Activated T-helper 17 cell treated with anti-CD3 and anti-CD28 coated beads, Interleukin-2, amount 50 U/mL, for 72 hours (primary cell): ENCODE measurements at regions not wholly inside any gene's neighbourhood (a gene's known extent, or its start where the extent isn't known, plus 50 kb on each side); places are given as distances from the start of the nearest gene placed in this dataset.
A peak's percentile ranks its signal among the peaks of the same experiment; 100 is the strongest.
"Not testable (repeated sequence)": the region's sequence is repeated elsewhere in the genome, so short reads cannot be mapped to it uniquely, and the experiment has no call there.

Experiments
- ATAC-seq: fragments of 150-1000 bp; cut with Tn5 transposase; replicated peaks from 2 replicates; pipeline ENCODE4 v1.10.0; 2021; ENCODE audit warnings: mild to moderate bottlenecking, moderate library complexity
- H3K27ac Mint-ChIP-seq: one replicate; pipeline ENCODE4 v1.8.0; 2022; ENCODE audit warnings: mixed read lengths
- H3K27me3 Mint-ChIP-seq: one replicate; pipeline ENCODE4 v1.8.0; 2022; ENCODE audit warnings: mixed read lengths
- H3K36me3 Mint-ChIP-seq: one replicate; pipeline ENCODE4 v1.8.0; 2022; ENCODE audit warnings: low read depth, mild to moderate bottlenecking, mixed read lengths
- H3K4me1 Mint-ChIP-seq: one replicate; pipeline ENCODE4 v1.8.0; 2022; ENCODE audit warnings: mixed read lengths
- H3K4me3 Mint-ChIP-seq: one replicate; pipeline ENCODE4 v1.8.0; 2022; ENCODE audit warnings: mild to moderate bottlenecking, mixed read lengths
- H3K9me3 Mint-ChIP-seq: one replicate; pipeline ENCODE4 v1.8.0; 2022; ENCODE audit warnings: mixed read lengths

- no peak overlapping the region for H3K4me3 Mint-ChIP-seq
- H3K27ac Mint-ChIP-seq: no peak overlapping the region
- no peak for ATAC-seq
- no peaks in the 10 kb centered on the region for H3K9me3 Mint-ChIP-seq
- H3K4me1 Mint-ChIP-seq: no peaks in the 10 kb centered on the region
- no peaks in the 10 kb centered on the region for H3K36me3 Mint-ChIP-seq
- peaks cover 12% of the 10 kb centered on the region for H3K27me3 Mint-ChIP-seq
Observed at GRCh38 chr1:178572604-178573003, 59.7 kb downstream of the TEX35 start.

DNA sequence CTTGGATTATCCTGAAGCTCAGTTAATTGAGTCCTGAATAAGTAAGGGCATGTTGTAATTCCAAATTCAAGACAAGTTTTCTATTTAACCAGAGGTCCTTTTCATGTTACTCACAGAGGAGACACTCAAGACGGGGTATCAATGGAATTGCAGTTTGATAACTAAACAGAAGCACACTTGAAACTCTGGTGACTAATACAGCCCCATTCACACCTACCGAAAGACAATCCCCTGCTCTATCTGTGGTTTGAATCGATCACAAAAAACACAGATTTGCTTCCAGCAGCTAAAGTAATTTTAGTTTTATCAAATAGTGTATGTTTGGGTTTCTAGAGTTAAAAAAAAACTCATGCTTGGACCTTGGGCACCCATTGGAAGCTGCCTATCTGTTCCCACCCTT lies 60.4 kb downstream of the TEX35 start:
- no peaks in the 10 kb centered on the region for H3K4me1 Mint-ChIP-seq
- peak; percentile 56 for ATAC-seq
- no peak overlapping the region for H3K27ac Mint-ChIP-seq

GRCh38 chr1:178574345-178574744 lies 61.4 kb downstream of the TEX35 start:
- Mint-ChIP-seq H3K4me3 (no peak overlapping the region), H3K4me1 (no peaks in the 10 kb centered on the region), H3K27ac (no peak overlapping the region), H3K27me3 (peaks cover 12% of the 10 kb centered on the region), H3K9me3 (no peaks in the 10 kb centered on the region), H3K36me3 (no peaks in the 10 kb centered on the region)
- no peak for ATAC-seq

More for the DNA sequence above, 60.4 kb downstream of the TEX35 start:
- H3K9me3 Mint-ChIP-seq: no peaks in the 10 kb centered on the region
- peaks cover 12% of the 10 kb centered on the region for H3K27me3 Mint-ChIP-seq
- H3K4me3 Mint-ChIP-seq: no peak overlapping the region
- H3K36me3 Mint-ChIP-seq: no peaks in the 10 kb centered on the region

GRCh38 chr1:178575611-178576361 lies 62.9 kb downstream of the TEX35 start:
- H3K4me3 Mint-ChIP-seq: no peak overlapping the region
- H3K4me1 Mint-ChIP-seq: no peaks in the 10 kb centered on the region
- H3K27ac Mint-ChIP-seq: no peak overlapping the region
- H3K36me3 Mint-ChIP-seq: no peaks in the 10 kb centered on the region
- no peaks in the 10 kb centered on the region for H3K9me3 Mint-ChIP-seq
- no peak for ATAC-seq
- H3K27me3 Mint-ChIP-seq: peaks cover 12% of the 10 kb centered on the region

GRCh38 chr1:178576841-178577240 lies 63.9 kb downstream of the TEX35 start:
- peaks cover 10% of the 10 kb centered on the region for H3K27me3 Mint-ChIP-seq
- no peaks in the 10 kb centered on the region for H3K4me1 Mint-ChIP-seq
- no peak overlapping the region for H3K4me3 Mint-ChIP-seq
- no peaks in the 10 kb centered on the region for H3K36me3 Mint-ChIP-seq
- no peaks in the 10 kb centered on the region for H3K9me3 Mint-ChIP-seq
- H3K27ac Mint-ChIP-seq: no peak overlapping the region
- ATAC-seq: no peak

- H3K36me3 Mint-ChIP-seq: no peaks in the 10 kb centered on the region
- no peak overlapping the region for H3K27ac Mint-ChIP-seq
- no peaks in the 10 kb centered on the region for H3K4me1 Mint-ChIP-seq
- ATAC-seq: no peak
- H3K9me3 Mint-ChIP-seq: no peaks in the 10 kb centered on the region
- no peak overlapping the region for H3K4me3 Mint-ChIP-seq
- H3K27me3 Mint-ChIP-seq: peaks cover 15% of the 10 kb centered on the region
Observed at GRCh38 chr1:178577882-178578281, 65.0 kb downstream of the TEX35 start.

DNA sequence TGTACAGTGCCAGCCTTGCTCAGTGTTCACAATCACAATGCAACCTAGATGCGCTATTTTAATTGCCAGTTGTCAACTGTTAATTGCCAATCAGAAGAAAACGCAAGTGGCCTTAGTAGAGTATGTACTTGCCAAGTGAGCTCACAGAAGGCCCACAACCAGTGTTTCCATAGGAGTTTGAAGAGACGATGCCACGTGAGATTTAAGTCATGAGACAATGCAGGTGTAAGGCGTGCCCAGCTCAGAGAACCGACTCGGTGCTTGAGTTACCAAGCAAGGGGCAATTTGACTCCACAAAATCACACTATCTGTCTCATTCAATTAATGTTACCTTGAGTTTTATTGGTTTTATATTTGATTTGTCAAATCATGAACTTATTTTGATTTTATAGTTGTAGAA lies 65.6 kb downstream of the TEX35 start:
- H3K36me3 Mint-ChIP-seq: no peaks in the 10 kb centered on the region
- H3K27me3 Mint-ChIP-seq: peaks cover 15% of the 10 kb centered on the region
- no peaks in the 10 kb centered on the region for H3K9me3 Mint-ChIP-seq
- H3K4me3 Mint-ChIP-seq: no peak overlapping the region
- ATAC-seq: no peak
- no peak overlapping the region for H3K27ac Mint-ChIP-seq
- H3K4me1 Mint-ChIP-seq: no peaks in the 10 kb centered on the region

DNA sequence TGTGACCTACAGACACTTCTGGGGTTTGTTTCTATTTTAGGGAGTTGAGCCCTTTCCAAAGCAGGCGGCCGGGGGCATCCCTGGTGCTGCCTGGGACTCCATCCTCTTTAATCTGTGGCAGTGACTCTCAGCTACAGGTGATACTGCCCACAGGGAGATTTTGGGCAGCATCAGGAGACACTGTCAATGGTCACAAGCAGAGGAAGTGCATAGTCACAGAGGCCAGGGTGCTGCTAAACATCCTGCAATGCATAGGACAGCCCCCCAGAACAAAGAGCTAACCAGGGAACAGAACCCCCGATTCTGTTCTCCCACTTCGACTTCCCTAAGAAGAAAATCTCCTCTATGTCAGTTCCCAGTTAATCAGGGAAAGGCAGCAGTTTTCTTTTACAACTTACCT lies 66.2 kb downstream of the TEX35 start:
- Mint-ChIP-seq H3K4me3 (no peak overlapping the region), H3K27ac (no peak overlapping the region), H3K9me3 (no peaks in the 10 kb centered on the region), H3K4me1 (no peaks in the 10 kb centered on the region), H3K27me3 (peaks cover 14% of the 10 kb centered on the region), H3K36me3 (no peaks in the 10 kb centered on the region)
- no peak for ATAC-seq

GRCh38 chr1:178579562-178579961 lies 66.7 kb downstream of the TEX35 start:
- no peak for ATAC-seq
- no peak overlapping the region for H3K4me3 Mint-ChIP-seq
- H3K27me3 Mint-ChIP-seq: peaks cover 12% of the 10 kb centered on the region
- H3K27ac Mint-ChIP-seq: no peak overlapping the region
- no peaks in the 10 kb centered on the region for H3K9me3 Mint-ChIP-seq
- H3K4me1 Mint-ChIP-seq: no peaks in the 10 kb centered on the region
- H3K36me3 Mint-ChIP-seq: no peaks in the 10 kb centered on the region

- peaks cover 12% of the 10 kb centered on the region for H3K27me3 Mint-ChIP-seq
- H3K27ac Mint-ChIP-seq: no peak overlapping the region
- H3K36me3 Mint-ChIP-seq: no peaks in the 10 kb centered on the region
- no peaks in the 10 kb centered on the region for H3K4me1 Mint-ChIP-seq
- no peak for ATAC-seq
- H3K9me3 Mint-ChIP-seq: no peaks in the 10 kb centered on the region
- no peak overlapping the region for H3K4me3 Mint-ChIP-seq
Observed at GRCh38 chr1:178580096-178580495, 67.2 kb downstream of the TEX35 start.

DNA sequence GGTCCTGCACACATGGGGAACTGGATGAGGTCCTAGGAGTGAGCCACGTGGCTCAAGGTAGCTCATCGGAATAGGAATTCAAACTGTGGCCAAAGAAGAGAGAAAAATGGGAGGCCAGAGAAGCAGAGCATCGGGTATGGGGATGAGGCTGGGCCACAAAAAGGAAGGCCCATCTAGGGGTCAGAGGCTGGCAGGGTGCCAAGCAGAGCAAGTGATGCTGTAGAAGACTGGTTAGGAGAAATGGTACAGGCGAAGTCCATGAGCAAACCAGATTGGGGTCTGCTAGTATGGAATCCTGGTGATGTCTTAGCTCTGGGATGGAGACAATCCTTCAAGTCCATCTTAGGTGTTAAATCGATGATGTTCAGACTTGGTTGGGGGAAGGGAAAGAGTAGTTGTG lies 68.0 kb downstream of the TEX35 start:
- H3K36me3 Mint-ChIP-seq: no peaks in the 10 kb centered on the region
- no peaks in the 10 kb centered on the region for H3K4me1 Mint-ChIP-seq
- no peaks in the 10 kb centered on the region for H3K9me3 Mint-ChIP-seq
- H3K27ac Mint-ChIP-seq: no peak overlapping the region
- ATAC-seq: no peak
- H3K4me3 Mint-ChIP-seq: no peak overlapping the region
- peaks cover 7% of the 10 kb centered on the region for H3K27me3 Mint-ChIP-seq

DNA sequence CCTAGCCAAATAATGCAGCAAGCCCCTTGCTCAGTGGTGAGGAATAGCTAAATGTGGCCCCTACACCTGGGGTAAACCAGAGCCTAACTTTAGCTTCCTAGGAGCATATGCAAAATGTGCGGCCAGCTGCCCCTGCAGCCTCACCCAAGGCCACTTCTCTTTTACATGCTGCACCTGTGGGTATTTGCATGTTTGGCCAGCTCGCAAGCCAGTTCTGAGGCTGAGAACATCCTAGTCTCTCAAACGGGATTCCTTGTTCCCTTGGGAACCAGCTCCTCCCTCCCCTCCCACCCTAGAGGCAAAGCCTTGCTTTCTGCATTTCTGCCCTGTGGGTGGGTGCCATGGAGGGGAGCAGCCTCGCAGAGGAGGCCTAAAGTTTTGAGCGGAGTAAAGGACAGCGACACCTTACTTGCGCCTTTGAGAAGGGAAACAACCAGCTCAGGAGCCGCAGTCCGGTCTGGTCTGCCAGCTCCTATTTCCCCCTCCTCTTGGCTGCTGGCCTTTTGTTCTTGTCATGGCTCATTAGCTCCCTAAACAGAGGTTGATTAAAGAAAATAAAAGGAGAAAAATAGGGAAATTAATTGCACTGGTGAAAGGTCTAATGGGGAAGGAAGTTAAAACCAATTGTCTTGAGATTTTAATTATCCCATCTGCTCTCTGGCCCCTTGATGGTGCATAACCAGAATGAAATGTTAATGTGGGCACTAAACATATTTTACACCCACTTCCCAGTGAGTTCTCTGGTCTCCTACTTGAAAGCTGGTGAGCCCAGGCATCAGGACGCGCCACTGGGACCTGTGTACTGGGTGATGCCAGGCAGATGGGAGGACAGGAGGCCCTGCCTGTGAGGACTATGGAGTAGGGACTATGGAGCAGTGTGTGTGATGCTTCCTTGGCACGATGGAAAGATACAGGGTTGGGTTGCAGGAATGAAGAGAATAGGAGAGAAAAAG lies 68.7 kb downstream of the TEX35 start:
- Mint-ChIP-seq H3K36me3 (no peaks in the 10 kb centered on the region), H3K27me3 (peaks cover 6% of the 10 kb centered on the region), H3K9me3 (no peaks in the 10 kb centered on the region), H3K4me3 (no peak overlapping the region), H3K4me1 (no peaks in the 10 kb centered on the region), H3K27ac (no peak overlapping the region)
- ATAC-seq: no peak

DNA sequence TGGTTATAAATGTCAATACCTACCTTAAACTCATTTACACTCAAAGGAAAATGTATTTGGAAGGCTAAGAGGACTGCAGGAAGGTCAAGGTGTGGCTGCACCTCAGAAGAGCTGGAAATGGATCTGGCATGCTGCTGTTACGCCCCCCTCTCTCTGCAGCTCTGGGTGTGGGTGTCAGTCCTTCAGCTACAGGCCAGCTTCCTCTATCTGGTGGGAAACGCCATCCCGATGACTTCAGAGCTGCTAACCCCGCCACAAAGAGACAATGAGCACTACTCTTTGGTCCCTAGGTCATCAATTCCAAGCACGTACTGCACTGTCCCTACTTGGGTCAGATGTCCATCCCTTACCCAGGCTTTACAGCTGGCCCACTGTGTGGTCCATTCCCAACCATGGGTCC lies 74.2 kb downstream of the TEX35 start:
- H3K9me3 Mint-ChIP-seq: no peaks in the 10 kb centered on the region
- no peaks in the 10 kb centered on the region for H3K4me1 Mint-ChIP-seq
- ATAC-seq: no peak
- no peaks in the 10 kb centered on the region for H3K36me3 Mint-ChIP-seq
- H3K27me3 Mint-ChIP-seq: peaks cover 15% of the 10 kb centered on the region
- no peak overlapping the region for H3K27ac Mint-ChIP-seq
- H3K4me3 Mint-ChIP-seq: no peak overlapping the region

DNA sequence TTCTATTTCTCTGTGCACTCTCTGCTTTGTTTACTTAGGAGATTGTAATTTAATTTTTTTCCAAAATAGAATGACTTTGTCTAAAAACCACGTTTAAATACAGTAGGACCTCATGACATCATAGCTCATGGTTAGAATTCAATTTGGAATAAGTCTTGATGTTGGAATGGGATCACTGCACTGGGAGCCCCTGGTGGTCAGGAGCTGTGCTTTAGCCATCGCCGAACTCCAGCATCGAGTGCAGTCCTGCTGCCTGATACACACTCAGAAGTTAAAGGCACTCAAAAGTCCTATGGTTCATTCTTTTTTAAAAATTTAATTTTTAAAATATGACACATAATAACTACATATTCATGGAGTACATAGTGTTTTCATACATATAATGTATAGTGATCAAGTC lies 75.1 kb downstream of the TEX35 start:
- no peaks in the 10 kb centered on the region for H3K9me3 Mint-ChIP-seq
- no peak overlapping the region for H3K4me3 Mint-ChIP-seq
- no peak overlapping the region for H3K27ac Mint-ChIP-seq

DNA sequence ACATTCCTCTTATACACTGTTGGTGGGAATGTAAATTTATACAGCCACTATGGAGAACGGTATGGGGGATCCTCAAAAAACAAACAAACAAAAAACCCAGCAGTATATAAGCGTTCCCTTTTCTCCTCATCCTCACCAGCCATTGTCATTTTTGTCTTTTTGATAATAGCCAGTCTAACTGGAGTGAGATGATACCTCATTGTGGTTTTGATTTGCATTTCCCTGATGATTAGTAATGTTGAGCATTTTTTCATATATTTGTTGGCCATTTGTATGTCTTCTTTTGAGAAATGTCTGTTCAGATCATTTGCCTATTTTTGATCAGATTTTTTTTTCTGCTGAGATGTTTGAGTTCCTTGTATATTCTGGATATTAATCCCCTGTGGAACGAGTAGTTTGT lies 76.1 kb downstream of the TEX35 start:
- H3K4me3 Mint-ChIP-seq, H3K27ac Mint-ChIP-seq, H3K36me3 Mint-ChIP-seq, ATAC-seq, H3K9me3 Mint-ChIP-seq, H3K4me1 Mint-ChIP-seq: not testable (repeated sequence)
- peaks cover 12% of the 10 kb centered on the region for H3K27me3 Mint-ChIP-seq

More for the DNA sequence above, 75.1 kb downstream of the TEX35 start:
- Mint-ChIP-seq H3K36me3 (no peaks in the 10 kb centered on the region), H3K27me3 (peaks cover 12% of the 10 kb centered on the region), H3K4me1 (no peaks in the 10 kb centered on the region)
- no peak for ATAC-seq
